ENCODE measurements at regions not wholly inside any gene's neighbourhood (a gene's known extent, or its start where the extent isn't known, plus 50 kb on each side); places are given as distances from the start of the nearest gene placed in this dataset.
"Not testable (repeated sequence)": the region's sequence is repeated elsewhere in the genome, so short reads cannot be mapped to it uniquely, and the experiment has no call there.

GRCh38 chr20:53809728-53810365 lies 216.2 kb upstream of the ZNF217 start:
- H2AFZ ChIP-seq (replicated peaks) = no peak overlapping the region
- H3K9ac ChIP-seq = no peak overlapping the region
- H3K27ac ChIP-seq = no peak overlapping the region
- no peak for TF ChIP-seq EZH2 (IDR thresholded peaks at IDR 0.05)
- H3K36me3 Mint-ChIP-seq = no peaks in the 10 kb centered on the region
- no peaks in the 10 kb centered on the region for H3K27me3 ChIP-seq
- no peaks in the 10 kb centered on the region for H4K20me1 ChIP-seq (ENCODE audit: low read depth)
- no peaks in the 10 kb centered on the region for H3K36me3 ChIP-seq
- no peak overlapping the region for H3K4me3 ChIP-seq
- no peak overlapping the region for H3K27ac Mint-ChIP-seq
- H3F3A ChIP-seq (ENCODE audit: low read depth) = peaks cover 10% of the 10 kb centered on the region
- no peak overlapping the region for H3K4me3 Mint-ChIP-seq
- no peaks in the 10 kb centered on the region for H3K9me3 Mint-ChIP-seq
- no peak for DNase-seq (ENCODE audit: low spot score)
- peaks cover 36% of the 10 kb centered on the region for H3K4me1 ChIP-seq
- H3K79me2 ChIP-seq (ENCODE audit: low read depth) = no peaks in the 10 kb centered on the region
- peak overlapping the region; percentile 27 for H3K4me2 ChIP-seq
- peaks cover 2% of the 10 kb centered on the region for H3K27me3 Mint-ChIP-seq (ENCODE audit: insufficient read depth, low read depth)
- no peaks in the 10 kb centered on the region for H3K9me3 ChIP-seq (ENCODE audit: low read depth)
- H3K4me1 Mint-ChIP-seq = peaks cover 19% of the 10 kb centered on the region

GRCh38 chr20:53809217-53809616 lies 215.6 kb upstream of the ZNF217 start:
- Mint-ChIP-seq H3K9me3 (no peaks in the 10 kb centered on the region), H3K36me3 (no peaks in the 10 kb centered on the region), H3K27ac (no peak overlapping the region), H3K27me3 (ENCODE audit: insufficient read depth, low read depth) (peaks cover 2% of the 10 kb centered on the region), H3K4me3 (no peak overlapping the region), H3K4me1 (peaks cover 19% of the 10 kb centered on the region)
- peak; percentile 37 for DNase-seq (ENCODE audit: low spot score)
- no peaks in the 10 kb centered on the region for H3K9me3 ChIP-seq (ENCODE audit: low read depth)
- no peaks in the 10 kb centered on the region for H3K79me2 ChIP-seq (ENCODE audit: low read depth)
- H3K4me1 ChIP-seq = peaks cover 36% of the 10 kb centered on the region
- H4K20me1 ChIP-seq (ENCODE audit: low read depth) = no peaks in the 10 kb centered on the region
- no peaks in the 10 kb centered on the region for H3K36me3 ChIP-seq
- no peaks in the 10 kb centered on the region for H3K27me3 ChIP-seq
- peaks cover 10% of the 10 kb centered on the region for H3F3A ChIP-seq (ENCODE audit: low read depth)
- H2AFZ ChIP-seq (replicated peaks) = peak overlapping the region; percentile 18
- no peak overlapping the region for H3K4me3 ChIP-seq
- H3K9ac ChIP-seq = no peak overlapping the region
- no peak for TF ChIP-seq EZH2 (IDR thresholded peaks at IDR 0.05)
- no peak for TF ChIP-seq EZH2phosphoT487 (IDR thresholded peaks at IDR 0.05)
- TF ChIP-seq CTCF (IDR thresholded peaks at IDR 0.05) = no peak
- H3K27ac ChIP-seq = peak overlapping the region; percentile 57
- H3K4me2 ChIP-seq = peak overlapping the region; percentile 27

GRCh38 chr20:53808733-53809132 lies 215.1 kb upstream of the ZNF217 start:
- Mint-ChIP-seq H3K9me3 (no peaks in the 10 kb centered on the region), H3K4me1 (peaks cover 15% of the 10 kb centered on the region), H3K27ac (no peak overlapping the region), H3K36me3 (no peaks in the 10 kb centered on the region), H3K27me3 (ENCODE audit: insufficient read depth, low read depth) (peaks cover 2% of the 10 kb centered on the region), H3K4me3 (no peak overlapping the region)
- no peak for TF ChIP-seq EZH2phosphoT487 (IDR thresholded peaks at IDR 0.05)
- TF ChIP-seq CTCF (IDR thresholded peaks at IDR 0.05) = no peak
- TF ChIP-seq EZH2 (IDR thresholded peaks at IDR 0.05) = no peak
- Histone ChIP-seq H3K4me2 (peak overlapping the region; percentile 27), H3K79me2 (ENCODE audit: low read depth) (no peaks in the 10 kb centered on the region), H3K9ac (no peak overlapping the region), H3F3A (ENCODE audit: low read depth) (peaks cover 10% of the 10 kb centered on the region), H3K27me3 (no peaks in the 10 kb centered on the region), H2AFZ (replicated peaks) (peak overlapping the region; percentile 18), H3K36me3 (no peaks in the 10 kb centered on the region), H4K20me1 (ENCODE audit: low read depth) (no peaks in the 10 kb centered on the region), H3K27ac (peak overlapping the region; percentile 57), H3K4me1 (peaks cover 35% of the 10 kb centered on the region), H3K4me3 (no peak overlapping the region), H3K9me3 (ENCODE audit: low read depth) (no peaks in the 10 kb centered on the region)
- no peak for DNase-seq (ENCODE audit: low spot score)

- H3F3A ChIP-seq (ENCODE audit: low read depth) = peaks cover 10% of the 10 kb centered on the region
- H3K36me3 Mint-ChIP-seq = not testable (repeated sequence)
Measured at GRCh38 chr20:53808302-53808701, 214.7 kb upstream of the ZNF217 start.

More at GRCh38 chr20:53808302-53808701, 214.7 kb upstream of the ZNF217 start:
- H3K27me3 ChIP-seq; H3K4me2 ChIP-seq; H3K27me3 Mint-ChIP-seq (ENCODE audit: insufficient read depth, low read depth); H3K27ac ChIP-seq; H2AFZ ChIP-seq (replicated peaks); H4K20me1 ChIP-seq (ENCODE audit: low read depth); H3K36me3 ChIP-seq; H3K9ac ChIP-seq; H3K27ac Mint-ChIP-seq; DNase-seq (ENCODE audit: low spot score); H3K79me2 ChIP-seq (ENCODE audit: low read depth); H3K4me3 ChIP-seq; H3K4me3 Mint-ChIP-seq; H3K9me3 Mint-ChIP-seq; H3K9me3 ChIP-seq (ENCODE audit: low read depth): not testable (repeated sequence)
- H3K4me1 ChIP-seq = peaks cover 31% of the 10 kb centered on the region
- H3K4me1 Mint-ChIP-seq = peaks cover 13% of the 10 kb centered on the region

Measured in neural progenitor cell (in vitro differentiated cells).